Endothelial cell of umbilical vein (primary cell): ENCODE measurements at regions not wholly inside any gene's neighbourhood (a gene's known extent, or its start where the extent isn't known, plus 50 kb on each side); places are given as distances from the start of the nearest gene placed in this dataset.

ENCODE experiments used
- BruUV-seq: library from RNA; stranded (reverse); fragments of 400-500 nt; replicated peaks from 2 replicates; lab custom pipeline; 2021; lab: Mats Ljungman, UMichigan
- CTCF ChIA-PET: fragments of 300-600, 350-600 bp; sonication (Branson Sonifier 250); formaldehyde crosslinking; loops from one replicate; lab custom pipeline; 2021; ENCODE audit warnings: antibody characterized with exemption, inconsistent platforms; lab: Charles Lee
- POLR2A ChIA-PET: fragments of 300-600, 350-600 bp; sonication (Branson Sonifier 250); formaldehyde crosslinking; loops from one replicate; lab custom pipeline; 2021; ENCODE audit warnings: antibody characterized with exemption, inconsistent platforms; lab: Charles Lee
- DNase-seq: peaks from one replicate; pipeline ENCODE4 v3.0.0-alpha.2; 2011; ENCODE audit warnings: low read depth, low spot score
- FAIRE-seq: peaks from 2 replicates; lab custom pipeline; 2011; peaks lifted over from hg19 to GRCh38; lab: Jason Lieb, UNC
- H2AFZ ChIP-seq: 2 replicates; pipeline ENCODE4 v1.6.0; 2012; ENCODE audit warnings: low read depth, low read length, control low read depth, inconsistent platforms
- H3K27ac ChIP-seq: 2 replicates; pipeline ENCODE4 v1.5.1; 2011; ENCODE audit warnings: low read depth, mild to moderate bottlenecking, control low read depth, low read length, moderate library complexity; ENCODE audit not compliant: insufficient read depth
- H3K27me3 ChIP-seq, 2 experiments: 2 replicates each; pipeline versions ENCODE4 v1.6.0 to v1.6.1; 2011; ENCODE audit warnings: low read length in 2 of 2, mixed read lengths in 1 of 2; ENCODE audit not compliant: control insufficient read depth in 2 of 2, insufficient read depth in 2 of 2
- H3K36me3 ChIP-seq, 2 experiments: 2 replicates in 1 of 2; 3 replicates in 1 of 2; pipeline ENCODE4 v1.5.1; 2011; ENCODE audit warnings: low read length in 2 of 2, mild to moderate bottlenecking in 1 of 2, moderate library complexity in 1 of 2; ENCODE audit not compliant: control insufficient read depth in 2 of 2, insufficient read depth in 2 of 2; ENCODE audit errors: extremely low read depth in 1 of 2
- H3K4me1 ChIP-seq: 3 replicates; pipeline ENCODE4 v1.5.1; 2011; ENCODE audit warnings: mild to moderate bottlenecking, low read length; ENCODE audit not compliant: control insufficient read depth, insufficient read depth; ENCODE audit errors: extremely low read depth
- H3K4me2 ChIP-seq: 2 replicates; pipeline ENCODE4 v1.6.1; 2011; ENCODE audit warnings: low read length, control low read depth, mixed read lengths; ENCODE audit not compliant: insufficient read depth
- H3K4me3 ChIP-seq, 3 experiments: fragments of 200-600 bp in 1 of 3; sonication (generic), shearing (Covaris generic) in 1 of 3; replicated peaks in 1 of 3; 2 replicates each; pipeline ENCODE4 v1.5.1; 2011 to 2016; ENCODE audit warnings: control low read depth in 3 of 3, low read length in 3 of 3, mild to moderate bottlenecking in 2 of 3, inconsistent platforms in 1 of 3, low read depth in 1 of 3, moderate library complexity in 1 of 3; ENCODE audit not compliant: insufficient read depth in 1 of 3
- H3K79me2 ChIP-seq: 2 replicates; pipeline ENCODE4 v1.6.0; 2012; ENCODE audit warnings: low read length, inconsistent platforms; ENCODE audit not compliant: control insufficient read depth, insufficient read depth
- H3K9ac ChIP-seq: replicated peaks from 2 replicates; pipeline ENCODE3; 2011; ENCODE audit warnings: low read length, control low read depth; ENCODE audit not compliant: insufficient read depth; ENCODE audit errors: extremely low read depth
- H3K9me1 ChIP-seq: replicated peaks from 3 replicates; pipeline ENCODE4 v1.6.0; 2011; ENCODE audit warnings: mild to moderate bottlenecking, low read length; ENCODE audit not compliant: control insufficient read depth, insufficient read depth; ENCODE audit errors: extremely low read depth
- H3K9me3 ChIP-seq: replicated peaks from 2 replicates; pipeline ENCODE4 v1.5.1; 2012; ENCODE audit warnings: low read length, inconsistent platforms; ENCODE audit not compliant: control insufficient read depth, insufficient read depth
- H4K20me1 ChIP-seq: replicated peaks from 2 replicates; pipeline ENCODE3; 2011; ENCODE audit warnings: mild to moderate bottlenecking, low read length; ENCODE audit not compliant: control insufficient read depth, insufficient read depth; ENCODE audit errors: extremely low read depth
- CTCF ChIP-seq, 2 donors: IDR thresholded peaks; 1 replicate in 1 of 2; 2 replicates in 1 of 2; pipeline ENCODE4 v1.5.1; 2011; ENCODE audit warnings: low read length in 2 of 2, mild to moderate bottlenecking in 2 of 2, moderate library complexity in 2 of 2, control low read depth in 1 of 2, inconsistent platforms in 1 of 2, low read depth in 1 of 2; ENCODE audit not compliant: insufficient read depth in 1 of 2; ENCODE audit errors: extremely low read depth in 1 of 2
- EZH2 ChIP-seq: IDR thresholded peaks from 2 replicates; pipeline ENCODE4 v1.6.1; 2012; ENCODE audit warnings: borderline replicate concordance, low read depth, mild to moderate bottlenecking, moderate library complexity, low read length, inconsistent platforms; ENCODE audit not compliant: severe bottlenecking
- FOS ChIP-seq: IDR thresholded peaks from 2 replicates; pipeline ENCODE4 v1.6.1; 2011; ENCODE audit warnings: mild to moderate bottlenecking, low read length, moderate library complexity, borderline replicate concordance; ENCODE audit not compliant: insufficient read depth
- GATA2 ChIP-seq: IDR thresholded peaks from 2 replicates; pipeline ENCODE4 v1.7.0; 2011; ENCODE audit warnings: low read depth, mild to moderate bottlenecking, moderate library complexity, mixed read lengths, low read length; ENCODE audit not compliant: insufficient read length, insufficient read depth
- JUN ChIP-seq: IDR thresholded peaks from 2 replicates; pipeline ENCODE4 v1.6.1; 2011; ENCODE audit warnings: borderline replicate concordance, low read depth; ENCODE audit not compliant: insufficient read length, insufficient read depth
- MAX ChIP-seq: IDR thresholded peaks from 2 replicates; pipeline ENCODE4 v1.6.1; 2011; ENCODE audit not compliant: insufficient read depth, insufficient read length
- MYC ChIP-seq: IDR thresholded peaks from one replicate; pipeline ENCODE4 v1.6.1; 2011; ENCODE audit warnings: mild to moderate bottlenecking, low read depth, low read length
- POLR2A ChIP-seq: IDR thresholded peaks from 2 replicates; pipeline ENCODE4 v1.6.1; 2012; ENCODE audit warnings: low read depth, mild to moderate bottlenecking, control low read depth, low read length
- POLR2AphosphoS5 ChIP-seq: IDR thresholded peaks from 2 replicates; pipeline ENCODE4 v1.6.1; 2012; ENCODE audit warnings: low read depth, mild to moderate bottlenecking, control low read depth, low read length, moderate library complexity; ENCODE audit not compliant: insufficient read depth
- dilution Hi-C: fragments of 300-500 bp; cut with MboI; formaldehyde crosslinking; loops from one replicate; pipeline ENCODE4 v1.15.0; 2019; ENCODE audit warnings: low sequenced_read_pairs; ENCODE audit not compliant: extremely low pct_ligation_motif_present
- intact Hi-C: fragments of 100-400 bp; cut with micrococcal nuclease; formaldehyde crosslinking; loops from one replicate; pipeline ENCODE4 v1.10.0; 2022

GRCh38 chr4:140311257-140311835, 62.1 kb upstream of the SCOC start:
- no TSS peak for BruUV-seq
- ChIA-PET CTCF (interaction anchor here (1.0 to 3.0 kb wide), 2 partner anchors 19 to 30 kb away, joined by 3 to 9 read pairs; no protein-coding TSS in a partner anchor), POLR2A (no interaction called here)
- Histone ChIP-seq H4K20me1 (no peaks in the 10 kb centered on the region), H3K9ac (no peak overlapping the region), H3K4me1 (no peaks in the 10 kb centered on the region), H3K79me2 (no peaks in the 10 kb centered on the region), H3K9me3 (no peaks in the 10 kb centered on the region), H3K4me2 (no peak overlapping the region), H3K9me1 (no peaks in the 10 kb centered on the region), H2AFZ (no peak overlapping the region), H3K27me3 (peaks cover 9 to 28% of the 10 kb centered on the region in 2 experiments), H3K4me3 (no peak overlapping the region), H3K27ac (no peak overlapping the region), H3K36me3 (no peaks in the 10 kb centered on the region)
- intact Hi-C loops (no loop called here), dilution Hi-C loops (no loop called here)
- no peak for DNase-seq
- TF ChIP-seq MAX = no peak
- no peak for TF ChIP-seq POLR2AphosphoS5
- TF ChIP-seq CTCF (IDR thresholded peaks at IDR 0.05; ENCODE audit: extremely low read depth in 1 of 2, insufficient read depth in 1 of 2, low read depth in 1 of 2, low read length in 2 of 2) = no peak
- no peak for TF ChIP-seq JUN
- no peak for TF ChIP-seq MYC
- TF ChIP-seq EZH2 = no peak
- no peak for TF ChIP-seq GATA2
- no peak for TF ChIP-seq FOS
- no peak for TF ChIP-seq POLR2A
- no peak for FAIRE-seq
